Neuron (in vitro differentiated cells): ENCODE measurements at regions not wholly inside any gene's neighbourhood (a gene's known extent, or its start where the extent isn't known, plus 50 kb on each side); places are given as distances from the start of the nearest gene placed in this dataset.

ENCODE experiments used
- H2AFZ ChIP-seq: one replicate; pipeline ENCODE4 v1.6.1; 2013; ENCODE audit warnings: low read depth, mild to moderate bottlenecking, inconsistent platforms, low read length, moderate library complexity
- H3K27me3 ChIP-seq: one replicate; pipeline ENCODE4 v1.6.1; 2013; ENCODE audit warnings: low read length; ENCODE audit not compliant: insufficient read depth
- H3K36me3 ChIP-seq: one replicate; pipeline ENCODE4 v1.6.1; 2013; ENCODE audit warnings: low read length; ENCODE audit not compliant: insufficient read depth
- H3K4me1 ChIP-seq: one replicate; pipeline ENCODE4 v1.6.1; 2013; ENCODE audit warnings: low read length; ENCODE audit not compliant: insufficient read depth
- H3K4me3 ChIP-seq: 2 replicates; pipeline ENCODE4 v1.5.1; 2013; ENCODE audit warnings: mild to moderate bottlenecking, low read length, moderate library complexity
- H3K9me3 ChIP-seq: one replicate; pipeline ENCODE4 v1.6.1; 2013; ENCODE audit warnings: low read length

- Histone ChIP-seq H3K9me3 (no peaks in the 10 kb centered on the region), H3K4me1 (no peaks in the 10 kb centered on the region), H3K4me3 (no peak overlapping the region), H2AFZ (no peak overlapping the region), H3K27me3 (no peaks in the 10 kb centered on the region), H3K36me3 (no peaks in the 10 kb centered on the region)
Measured at GRCh38 chr7:118754608-118755007, 530.1 kb downstream of the ANKRD7 start.

DNA sequence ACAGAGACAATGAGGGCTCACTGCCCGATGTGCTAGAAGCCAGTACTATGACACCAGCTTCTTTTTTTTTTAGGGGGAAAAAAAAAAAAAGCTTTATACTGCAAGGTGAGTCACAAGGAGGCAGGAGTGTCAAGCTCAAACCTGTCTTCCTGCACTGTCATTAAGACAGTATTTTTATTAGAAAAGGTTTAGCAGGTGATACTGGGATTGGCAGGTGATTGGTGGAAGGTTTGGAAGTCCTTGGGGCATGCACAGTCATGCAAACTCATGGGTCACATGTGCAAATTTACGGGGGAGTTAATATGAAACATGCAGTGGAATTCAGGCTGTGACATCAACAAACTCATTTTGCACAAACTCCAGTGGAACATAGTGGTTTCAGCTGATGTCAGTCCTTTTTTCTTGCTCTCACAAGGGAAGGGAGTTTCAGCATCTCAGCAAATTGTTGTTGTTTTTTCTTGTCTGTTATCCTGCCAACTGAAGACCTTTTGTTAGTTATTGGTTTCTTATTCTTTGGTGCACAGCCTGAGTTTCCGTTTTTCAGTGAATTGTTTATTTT, 530.6 kb downstream of the ANKRD7 start:
- H3K27me3 ChIP-seq = no peaks in the 10 kb centered on the region
- no peaks in the 10 kb centered on the region for H3K36me3 ChIP-seq
- no peak overlapping the region for H3K4me3 ChIP-seq
- H2AFZ ChIP-seq = no peak overlapping the region
- H3K4me1 ChIP-seq = no peaks in the 10 kb centered on the region
- no peaks in the 10 kb centered on the region for H3K9me3 ChIP-seq

GRCh38 chr7:118757066-118757465, 532.6 kb downstream of the ANKRD7 start:
- no peak overlapping the region for H3K4me3 ChIP-seq
- no peaks in the 10 kb centered on the region for H3K4me1 ChIP-seq
- no peak overlapping the region for H2AFZ ChIP-seq
- no peaks in the 10 kb centered on the region for H3K27me3 ChIP-seq
- no peaks in the 10 kb centered on the region for H3K36me3 ChIP-seq
- H3K9me3 ChIP-seq = no peaks in the 10 kb centered on the region

DNA sequence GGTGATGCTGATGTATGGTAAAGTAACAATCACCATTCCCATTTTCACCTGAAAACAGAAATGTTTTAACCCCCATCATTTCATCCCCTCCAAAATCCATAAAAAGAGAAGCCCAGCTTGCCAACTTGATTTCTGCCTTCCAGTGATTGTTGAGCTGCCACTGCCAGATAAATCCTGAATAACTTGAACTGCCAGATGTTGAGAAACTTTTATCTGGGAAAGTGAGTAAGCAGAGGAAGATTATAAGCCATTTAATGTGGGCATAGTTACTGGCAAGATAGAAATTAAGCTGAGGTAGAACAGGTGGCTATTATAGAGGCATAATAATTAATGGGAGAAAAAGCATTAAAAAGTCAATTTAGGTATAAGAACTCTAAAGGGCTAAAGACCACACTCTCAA, 534.1 kb downstream of the ANKRD7 start:
- Histone ChIP-seq H3K27me3 (no peaks in the 10 kb centered on the region), H2AFZ (no peak overlapping the region), H3K36me3 (no peaks in the 10 kb centered on the region), H3K9me3 (no peaks in the 10 kb centered on the region), H3K4me3 (no peak overlapping the region), H3K4me1 (no peaks in the 10 kb centered on the region)

- H3K4me3 ChIP-seq = no peak overlapping the region
- no peaks in the 10 kb centered on the region for H3K36me3 ChIP-seq
Measured at GRCh38 chr7:118759921-118760320, 535.4 kb downstream of the ANKRD7 start.

GRCh38 chr7:118762451-118762850, 537.9 kb downstream of the ANKRD7 start:
- Histone ChIP-seq H3K4me1 (no peaks in the 10 kb centered on the region), H3K9me3 (no peaks in the 10 kb centered on the region), H2AFZ (no peak overlapping the region), H3K36me3 (no peaks in the 10 kb centered on the region), H3K4me3 (no peak overlapping the region), H3K27me3 (no peaks in the 10 kb centered on the region)

More at GRCh38 chr7:118759921-118760320, 535.4 kb downstream of the ANKRD7 start:
- Histone ChIP-seq H3K4me1 (no peaks in the 10 kb centered on the region), H2AFZ (no peak overlapping the region), H3K9me3 (no peaks in the 10 kb centered on the region), H3K27me3 (no peaks in the 10 kb centered on the region)

DNA sequence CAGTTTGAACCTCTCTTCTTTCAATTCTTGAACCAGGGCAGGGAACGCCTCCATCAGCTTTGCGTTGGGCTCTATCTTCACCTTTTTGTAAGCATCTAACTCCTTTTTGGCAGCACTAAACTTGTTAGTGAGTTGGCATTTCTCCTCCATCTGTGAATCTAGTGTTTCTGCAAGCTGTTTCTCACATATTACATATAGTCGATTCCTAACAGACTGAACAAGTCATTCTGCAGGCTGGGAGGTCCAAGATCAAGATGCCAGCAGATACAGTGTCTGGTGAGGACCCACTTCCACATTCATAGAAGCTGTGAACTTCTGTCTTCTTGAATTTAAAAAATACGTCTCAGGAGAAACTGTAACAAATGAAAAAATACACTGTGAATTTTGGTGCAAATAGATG, 539.7 kb downstream of the ANKRD7 start:
- Histone ChIP-seq H3K4me1 (peaks cover 15% of the 10 kb centered on the region), H3K4me3 (no peak overlapping the region), H3K36me3 (no peaks in the 10 kb centered on the region), H3K9me3 (no peaks in the 10 kb centered on the region), H2AFZ (no peak overlapping the region), H3K27me3 (no peaks in the 10 kb centered on the region)

- no peak overlapping the region for H3K4me3 ChIP-seq
- no peak overlapping the region for H2AFZ ChIP-seq
- H3K27me3 ChIP-seq = no peaks in the 10 kb centered on the region
- no peaks in the 10 kb centered on the region for H3K9me3 ChIP-seq
- peaks cover 27% of the 10 kb centered on the region for H3K4me1 ChIP-seq
- no peaks in the 10 kb centered on the region for H3K36me3 ChIP-seq
Measured at GRCh38 chr7:118771672-118772071, 547.2 kb downstream of the ANKRD7 start.

- no peaks in the 10 kb centered on the region for H3K36me3 ChIP-seq
- H3K4me3 ChIP-seq = no peak overlapping the region
Measured at GRCh38 chr7:118777308-118777707, 552.8 kb downstream of the ANKRD7 start.

GRCh38 chr7:118792682-118793081, 568.2 kb downstream of the ANKRD7 start:
- H3K4me3 ChIP-seq = no peak overlapping the region
- no peaks in the 10 kb centered on the region for H3K9me3 ChIP-seq
- H3K4me1 ChIP-seq = no peaks in the 10 kb centered on the region
- H3K36me3 ChIP-seq = no peaks in the 10 kb centered on the region
- no peak overlapping the region for H2AFZ ChIP-seq
- H3K27me3 ChIP-seq = no peaks in the 10 kb centered on the region

More at GRCh38 chr7:118777308-118777707, 552.8 kb downstream of the ANKRD7 start:
- Histone ChIP-seq H3K4me1 (peaks cover 10% of the 10 kb centered on the region), H3K9me3 (no peaks in the 10 kb centered on the region), H2AFZ (no peak overlapping the region), H3K27me3 (no peaks in the 10 kb centered on the region)

GRCh38 chr7:118793582-118793981, 569.1 kb downstream of the ANKRD7 start:
- Histone ChIP-seq H3K4me1 (no peaks in the 10 kb centered on the region), H3K27me3 (no peaks in the 10 kb centered on the region), H3K4me3 (no peak overlapping the region), H3K36me3 (no peaks in the 10 kb centered on the region), H3K9me3 (no peaks in the 10 kb centered on the region), H2AFZ (no peak overlapping the region)

DNA sequence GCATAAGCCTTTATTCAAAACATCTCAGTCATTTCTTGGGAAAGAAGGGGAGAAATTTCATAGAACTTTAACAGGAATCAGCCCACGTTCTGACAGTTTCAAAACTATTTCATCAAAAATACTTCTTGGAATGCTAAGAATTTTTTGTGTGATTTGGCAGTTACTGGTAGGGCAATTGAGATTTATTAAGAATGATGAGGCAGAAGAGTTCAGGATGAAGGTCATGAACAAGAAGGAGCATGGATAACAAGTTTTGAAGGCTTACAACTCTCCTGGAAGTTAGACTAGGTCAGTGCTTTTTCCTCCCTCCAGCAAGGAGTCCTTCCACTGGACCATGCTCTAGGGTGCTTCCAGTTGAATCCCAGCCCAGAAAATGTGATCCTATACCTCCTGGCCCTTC, 569.9 kb downstream of the ANKRD7 start:
- Histone ChIP-seq H3K9me3 (no peaks in the 10 kb centered on the region), H3K27me3 (no peaks in the 10 kb centered on the region), H3K36me3 (no peaks in the 10 kb centered on the region), H3K4me1 (no peaks in the 10 kb centered on the region), H3K4me3 (no peak overlapping the region), H2AFZ (no peak overlapping the region)

DNA sequence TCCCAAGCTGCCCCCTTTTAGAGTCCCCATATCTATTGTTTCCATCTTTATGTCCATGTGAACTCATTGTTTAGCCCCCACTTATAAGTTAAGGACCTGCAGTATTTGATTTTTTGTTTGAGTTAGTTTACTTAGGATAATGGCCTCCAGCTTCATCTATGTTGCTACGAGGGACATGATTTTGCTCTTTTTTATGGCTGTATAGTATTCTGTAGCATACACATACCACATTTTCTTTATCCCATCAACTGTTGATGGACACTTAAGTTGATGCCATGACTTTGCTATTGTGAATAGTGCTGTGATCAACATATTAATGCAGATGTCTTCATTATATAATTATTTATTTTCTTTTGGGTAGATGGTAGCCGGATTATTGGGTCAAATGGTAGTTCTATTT, 576.9 kb downstream of the ANKRD7 start:
- Histone ChIP-seq H2AFZ (no peak overlapping the region), H3K4me3 (no peak overlapping the region), H3K4me1 (no peaks in the 10 kb centered on the region), H3K9me3 (no peaks in the 10 kb centered on the region), H3K27me3 (no peaks in the 10 kb centered on the region), H3K36me3 (no peaks in the 10 kb centered on the region)

DNA sequence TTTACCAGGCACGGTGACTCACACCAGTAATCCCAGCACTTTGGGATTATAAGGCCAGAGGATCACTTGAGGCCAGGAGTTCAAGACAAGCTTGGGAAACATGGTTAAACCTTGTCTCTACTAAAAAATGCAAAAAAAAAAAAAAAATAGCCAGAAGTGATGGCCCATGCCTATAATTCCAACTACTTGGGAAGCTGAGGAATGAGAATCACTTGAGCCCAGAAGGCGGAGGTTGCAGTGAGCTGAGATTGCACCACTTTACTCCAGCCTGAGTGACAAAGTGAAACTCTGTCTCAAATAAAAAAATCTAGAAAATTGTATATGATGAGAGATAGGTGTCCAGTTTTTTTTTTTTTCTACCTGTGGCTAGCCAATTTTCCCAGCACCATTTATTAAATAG, 578.2 kb downstream of the ANKRD7 start:
- Histone ChIP-seq H3K4me3 (no peak overlapping the region), H2AFZ (no peak overlapping the region), H3K4me1 (no peaks in the 10 kb centered on the region), H3K9me3 (no peaks in the 10 kb centered on the region), H3K36me3 (no peaks in the 10 kb centered on the region), H3K27me3 (no peaks in the 10 kb centered on the region)
